ENCODE measurements at regions not wholly inside any gene's neighbourhood (a gene's known extent, or its start where the extent isn't known, plus 50 kb on each side); places are given as distances from the start of the nearest gene placed in this dataset.

GRCh38 chr18:45494811-45495210 lies 120.5 kb upstream of the SLC14A2 start:
- Mint-ChIP-seq H3K27me3 (peaks cover 5% of the 10 kb centered on the region), H3K4me3 (no peak overlapping the region), H3K9me3 (no peaks in the 10 kb centered on the region), H3K36me3 (ENCODE audit: low read depth) (no peaks in the 10 kb centered on the region), H3K4me1 (no peaks in the 10 kb centered on the region), H3K27ac (no peak overlapping the region)
- DNase-seq, result no peak
- ChIA-PET POLR2A (no interaction called here), CTCF (no interaction called here)

GRCh38 chr18:45496741-45497140 lies 118.5 kb upstream of the SLC14A2 start:
- H3K9me3 Mint-ChIP-seq, result no peaks in the 10 kb centered on the region
- DNase-seq, result no peak
- H3K36me3 Mint-ChIP-seq (ENCODE audit: low read depth), result no peaks in the 10 kb centered on the region
- ChIA-PET POLR2A (no interaction called here), CTCF (no interaction called here)
- H3K4me3 Mint-ChIP-seq, result no peak overlapping the region
- H3K27me3 Mint-ChIP-seq, result peaks cover 5% of the 10 kb centered on the region
- no peak overlapping the region for H3K27ac Mint-ChIP-seq
- no peaks in the 10 kb centered on the region for H3K4me1 Mint-ChIP-seq

- Mint-ChIP-seq H3K27ac (no peak overlapping the region), H3K4me3 (no peak overlapping the region), H3K36me3 (ENCODE audit: low read depth) (no peaks in the 10 kb centered on the region)
These were observed 117.5 kb upstream of the SLC14A2 start for GRCh38 chr18:45497595-45498286.

GRCh38 chr18:45498287-45498658 lies 117.0 kb upstream of the SLC14A2 start:
- Mint-ChIP-seq H3K27ac (no peak overlapping the region), H3K36me3 (ENCODE audit: low read depth) (no peaks in the 10 kb centered on the region), H3K4me3 (no peak overlapping the region), H3K4me1 (no peaks in the 10 kb centered on the region), H3K9me3 (no peaks in the 10 kb centered on the region), H3K27me3 (peaks cover 5% of the 10 kb centered on the region)
- POLR2A ChIA-PET, result no interaction called here
- DNase-seq, result no peak
- CTCF ChIA-PET, result no interaction called here

More at GRCh38 chr18:45497595-45498286, 117.5 kb upstream of the SLC14A2 start:
- POLR2A ChIA-PET, result no interaction called here
- Mint-ChIP-seq H3K4me1 (no peaks in the 10 kb centered on the region), H3K9me3 (no peaks in the 10 kb centered on the region), H3K27me3 (peaks cover 5% of the 10 kb centered on the region)
- CTCF ChIA-PET, result no interaction called here
- no peak for DNase-seq

GRCh38 chr18:45503990-45504389 lies 111.3 kb upstream of the SLC14A2 start:
- no peaks in the 10 kb centered on the region for H3K9me3 Mint-ChIP-seq
- no peaks in the 10 kb centered on the region for H3K4me1 Mint-ChIP-seq
- H3K36me3 Mint-ChIP-seq (ENCODE audit: low read depth), result no peaks in the 10 kb centered on the region
- H3K4me3 Mint-ChIP-seq, result no peak overlapping the region
- no peak for DNase-seq
- CTCF ChIA-PET, result no interaction called here
- POLR2A ChIA-PET, result no interaction called here
- H3K27me3 Mint-ChIP-seq, result no peaks in the 10 kb centered on the region
- no peak overlapping the region for H3K27ac Mint-ChIP-seq

- H3K27me3 Mint-ChIP-seq, result no peaks in the 10 kb centered on the region
- no peaks in the 10 kb centered on the region for H3K4me1 Mint-ChIP-seq
- no peak overlapping the region for H3K27ac Mint-ChIP-seq
- no peaks in the 10 kb centered on the region for H3K36me3 Mint-ChIP-seq (ENCODE audit: low read depth)
- H3K9me3 Mint-ChIP-seq, result no peaks in the 10 kb centered on the region
- no peak for DNase-seq
- no peak overlapping the region for H3K4me3 Mint-ChIP-seq
- ChIA-PET CTCF (no interaction called here), POLR2A (no interaction called here)
These were observed 109.6 kb upstream of the SLC14A2 start for GRCh38 chr18:45505497-45506206.

GRCh38 chr18:45506951-45507350 lies 108.3 kb upstream of the SLC14A2 start:
- no peaks in the 10 kb centered on the region for H3K4me1 Mint-ChIP-seq
- no peaks in the 10 kb centered on the region for H3K9me3 Mint-ChIP-seq
- no peaks in the 10 kb centered on the region for H3K27me3 Mint-ChIP-seq
- H3K27ac Mint-ChIP-seq, result no peak overlapping the region
- no peak overlapping the region for H3K4me3 Mint-ChIP-seq
- H3K36me3 Mint-ChIP-seq (ENCODE audit: low read depth), result no peaks in the 10 kb centered on the region
- ChIA-PET POLR2A (no interaction called here), CTCF (no interaction called here)
- no peak for DNase-seq

GRCh38 chr18:45509535-45509934 lies 105.7 kb upstream of the SLC14A2 start:
- Mint-ChIP-seq H3K9me3 (peaks cover 3% of the 10 kb centered on the region), H3K36me3 (ENCODE audit: low read depth) (no peaks in the 10 kb centered on the region), H3K4me3 (no peak overlapping the region), H3K4me1 (no peaks in the 10 kb centered on the region), H3K27ac (no peak overlapping the region), H3K27me3 (no peaks in the 10 kb centered on the region)
- ChIA-PET POLR2A (no interaction called here), CTCF (no interaction called here)
- no peak for DNase-seq

- DNase-seq, result no peak
- ChIA-PET CTCF (no interaction called here), POLR2A (interaction anchor here (0.6 kb wide), 1 partner anchor 358 kb away, joined by 3 read pairs; no protein-coding TSS in a partner anchor)
- Mint-ChIP-seq H3K4me3 (no peak overlapping the region), H3K27me3 (no peaks in the 10 kb centered on the region), H3K36me3 (ENCODE audit: low read depth) (no peaks in the 10 kb centered on the region), H3K4me1 (no peaks in the 10 kb centered on the region), H3K9me3 (peaks cover 3% of the 10 kb centered on the region), H3K27ac (no peak overlapping the region)
These were observed 104.6 kb upstream of the SLC14A2 start for GRCh38 chr18:45510656-45511055.

- ChIA-PET CTCF (no interaction called here), POLR2A (no interaction called here)
- no peak overlapping the region for H3K27ac Mint-ChIP-seq
- no peaks in the 10 kb centered on the region for H3K27me3 Mint-ChIP-seq
- no peaks in the 10 kb centered on the region for H3K4me1 Mint-ChIP-seq
- H3K9me3 Mint-ChIP-seq, result peaks cover 3% of the 10 kb centered on the region
- H3K36me3 Mint-ChIP-seq (ENCODE audit: low read depth), result no peaks in the 10 kb centered on the region
- no peak for DNase-seq
- H3K4me3 Mint-ChIP-seq, result no peak overlapping the region
These were observed 102.8 kb upstream of the SLC14A2 start for GRCh38 chr18:45512363-45512953.

GRCh38 chr18:45517181-45517741 lies 98.0 kb upstream of the SLC14A2 start:
- ChIA-PET CTCF (no interaction called here), POLR2A (no interaction called here)
- DNase-seq, result no peak
- H3K27me3 Mint-ChIP-seq, result no peaks in the 10 kb centered on the region
- H3K36me3 Mint-ChIP-seq (ENCODE audit: low read depth), result no peaks in the 10 kb centered on the region
- H3K9me3 Mint-ChIP-seq, result peaks cover 3% of the 10 kb centered on the region
- no peak overlapping the region for H3K4me3 Mint-ChIP-seq
- peaks cover 8% of the 10 kb centered on the region for H3K4me1 Mint-ChIP-seq
- no peak overlapping the region for H3K27ac Mint-ChIP-seq

- CTCF ChIA-PET, result no interaction called here
- no peaks in the 10 kb centered on the region for H3K36me3 Mint-ChIP-seq (ENCODE audit: low read depth)
- POLR2A ChIA-PET, result no interaction called here
- DNase-seq, result no peak
- H3K27ac Mint-ChIP-seq, result no peak overlapping the region
- H3K9me3 Mint-ChIP-seq, result peaks cover 3% of the 10 kb centered on the region
- no peak overlapping the region for H3K4me3 Mint-ChIP-seq
- H3K4me1 Mint-ChIP-seq, result peaks cover 8% of the 10 kb centered on the region
- H3K27me3 Mint-ChIP-seq, result peaks cover under 1% of the 10 kb centered on the region
These were observed 96.7 kb upstream of the SLC14A2 start for GRCh38 chr18:45518311-45519155.
